NCI-H69 (cell line): ENCODE measurements at regions not wholly inside any gene's neighbourhood (a gene's known extent, or its start where the extent isn't known, plus 50 kb on each side); places are given as distances from the start of the nearest gene placed in this dataset.

Source experiments
- DNase-seq: peaks from one replicate; lab custom pipeline; 2025; lab: John Stamatoyannopoulos, UW

- DNase-seq: no peak
Measured at GRCh38 chr10:8430321-8430720, 375.8 kb downstream of the GATA3 start.

GRCh38 chr10:8431511-8431910 lies 377.0 kb downstream of the GATA3 start:
- DNase-seq: no peak

GRCh38 chr10:8435186-8436055 lies 380.9 kb downstream of the GATA3 start:
- no peak for DNase-seq

- DNase-seq: no peak
Measured at GRCh38 chr10:8437896-8438295, 383.4 kb downstream of the GATA3 start.

GRCh38 chr10:8438603-8439002 lies 384.1 kb downstream of the GATA3 start:
- DNase-seq: no peak

- DNase-seq: no peak
Measured at GRCh38 chr10:8439040-8439439, 384.6 kb downstream of the GATA3 start.

GRCh38 chr10:8444630-8445029 lies 390.1 kb downstream of the GATA3 start:
- no peak for DNase-seq

GRCh38 chr10:8445353-8445752 lies 390.9 kb downstream of the GATA3 start:
- DNase-seq: no peak

GRCh38 chr10:8449909-8450308 lies 395.4 kb downstream of the GATA3 start:
- no peak for DNase-seq

- DNase-seq: no peak
Measured at GRCh38 chr10:8453587-8453986, 399.1 kb downstream of the GATA3 start.

- no peak for DNase-seq
Measured at GRCh38 chr10:8454357-8454756, 399.9 kb downstream of the GATA3 start.

- DNase-seq: no peak
Measured at GRCh38 chr10:8455181-8455580, 400.7 kb downstream of the GATA3 start.

- no peak for DNase-seq
Measured at GRCh38 chr10:8456386-8456785, 401.9 kb downstream of the GATA3 start.

- DNase-seq: no peak
Measured at GRCh38 chr10:8460626-8461025, 406.1 kb downstream of the GATA3 start.

- no peak for DNase-seq
Measured at GRCh38 chr10:8462565-8462964, 408.1 kb downstream of the GATA3 start.

GRCh38 chr10:8463853-8464252 lies 409.4 kb downstream of the GATA3 start:
- no peak for DNase-seq

- no peak for DNase-seq
Measured at GRCh38 chr10:8468477-8468876, 414.0 kb downstream of the GATA3 start.

- no peak for DNase-seq
Measured at GRCh38 chr10:8473205-8473604, 418.7 kb downstream of the GATA3 start.

GRCh38 chr10:8477300-8477699 lies 422.8 kb downstream of the GATA3 start:
- no peak for DNase-seq

- DNase-seq: no peak
Measured at GRCh38 chr10:8481718-8482504, 427.4 kb downstream of the GATA3 start.

- no peak for DNase-seq
Measured at GRCh38 chr10:8485032-8485431, 430.5 kb downstream of the GATA3 start.

GRCh38 chr10:8487346-8487745 lies 432.9 kb downstream of the GATA3 start:
- DNase-seq: no peak

GRCh38 chr10:8489232-8489631 lies 434.7 kb downstream of the GATA3 start:
- DNase-seq: no peak
